ENCODE measurements at regions not wholly inside any gene's neighbourhood (a gene's known extent, or its start where the extent isn't known, plus 50 kb on each side); places are given as distances from the start of the nearest gene placed in this dataset.

GRCh38 chr13:65844266-65844841 lies 1385.8 kb downstream of the PCDH9 start:
- no peak for TF ChIP-seq POLR2A (IDR thresholded peaks at IDR 0.05; ENCODE audit: low read length)
- no peak for TF ChIP-seq GATA1 (IDR thresholded peaks at IDR 0.05; ENCODE audit: low read depth, low read length)
